K562 (cell line): ENCODE measurements at regions not wholly inside any gene's neighbourhood (a gene's known extent, or its start where the extent isn't known, plus 50 kb on each side); places are given as distances from the start of the nearest gene placed in this dataset.

Experiments
- ATAC-seq: fragments of 200-7000 bp; cut with Tn5 transposase; 3 replicates; pipeline ENCODE4 v1.9.1; 2020; ENCODE audit warnings: moderate library complexity
- BruUV-seq: library from RNA; stranded (reverse); fragments of 400-500 nt; replicated peaks from 2 replicates; lab custom pipeline; 2021; lab: Mats Ljungman, UMichigan
- CTCF ChIA-PET: fragments of 300-600 bp; formaldehyde crosslinking; extraction: SDS; loops from one replicate; lab custom pipeline; 2021; ENCODE audit warnings: low intra/inter-chr PET ratio; lab: Yijun Ruan, JAX
- POLR2A ChIA-PET: fragments of 300-600, 350-650 bp; sonication (Branson Sonifier 250); formaldehyde crosslinking; extraction: SDS; loops from one replicate; lab custom pipeline; 2021; ENCODE audit warnings: antibody characterized with exemption, inconsistent platforms; lab: Yijun Ruan, JAX
- DNase-seq, 4 experiments: peaks; one replicate each; pipeline versions ENCODE4 v3.0.0 to v3.0.0-alpha.2; 2011 to 2018; ENCODE audit warnings: low spot score in 3 of 4, mixed read lengths in 3 of 4; ENCODE audit errors: extremely low read depth in 1 of 4
- FAIRE-seq: peaks from 2 replicates; lab custom pipeline; 2011; peaks lifted over from hg19 to GRCh38; lab: Jason Lieb, UNC
- H2AFZ ChIP-seq: 2 replicates; pipeline ENCODE4 v1.6.0; 2011; ENCODE audit warnings: low read depth, low read length, control low read depth, inconsistent platforms
- H3K27ac ChIP-seq: fragments of 200-600 bp; 3 replicates; pipeline ENCODE4 v1.8.0; 2011; ENCODE audit warnings: low read depth, mild to moderate bottlenecking, control low read depth, inconsistent platforms, low read length, moderate library complexity, mixed read lengths; ENCODE audit errors: extremely low read depth
- H3K27me3 ChIP-seq, 2 experiments: fragments of 300-600 bp in 1 of 2; 2 replicates in 1 of 2; 3 replicates in 1 of 2; pipeline versions ENCODE4 v1.6.0 to v1.8.0; 2011; ENCODE audit warnings: inconsistent platforms in 2 of 2, low read length in 2 of 2, mild to moderate bottlenecking in 1 of 2, mixed read lengths in 1 of 2, moderate library complexity in 1 of 2; ENCODE audit not compliant: control insufficient read depth in 2 of 2, insufficient read depth in 2 of 2
- H3K36me3 ChIP-seq: fragments of 300-600 bp; 3 replicates; pipeline ENCODE4 v1.8.0; 2011; ENCODE audit warnings: mild to moderate bottlenecking, low read length, inconsistent platforms; ENCODE audit not compliant: control insufficient read depth, insufficient read depth
- H3K4me1 ChIP-seq, 2 experiments: fragments of 200-600 bp in 1 of 2; replicated peaks in 1 of 2; 2 replicates in 1 of 2; 3 replicates in 1 of 2; pipeline versions ENCODE4 v1.5.1 to v1.8.0; 2011; ENCODE audit warnings: inconsistent platforms in 2 of 2, low read length in 2 of 2, mild to moderate bottlenecking in 1 of 2, mixed read lengths in 1 of 2, moderate library complexity in 1 of 2; ENCODE audit not compliant: control insufficient read depth in 2 of 2, insufficient read depth in 2 of 2
- H3K4me2 ChIP-seq: 2 replicates; pipeline ENCODE4 v1.6.1; 2011; ENCODE audit warnings: low read length, control low read depth, inconsistent platforms, mixed read lengths; ENCODE audit not compliant: insufficient read depth
- H3K4me3 ChIP-seq: fragments of 200-600 bp; sonication (generic), shearing (Covaris generic); 2 replicates; pipeline ENCODE4 v1.5.1; 2016; ENCODE audit warnings: control low read depth, inconsistent platforms
- H3K79me2 ChIP-seq: fragments of 200-600 bp; 3 replicates; pipeline ENCODE4 v1.8.0; 2011; ENCODE audit warnings: low read length, inconsistent platforms; ENCODE audit not compliant: control insufficient read depth, insufficient read depth
- H3K9ac ChIP-seq, 2 experiments: 2 replicates each; pipeline versions ENCODE4 v1.6.0 to v1.6.1; 2011; ENCODE audit warnings: low read depth in 2 of 2, low read length in 2 of 2, control low read depth in 1 of 2, inconsistent platforms in 1 of 2, mild to moderate bottlenecking in 1 of 2, mixed read lengths in 1 of 2; ENCODE audit not compliant: insufficient read depth in 1 of 2
- H3K9me1 ChIP-seq: one replicate; pipeline ENCODE4 v1.6.0; 2011; ENCODE audit warnings: inconsistent platforms, mild to moderate bottlenecking, low read length, moderate library complexity; ENCODE audit not compliant: control insufficient read depth, insufficient read depth
- H3K9me3 ChIP-seq: replicated peaks from 2 replicates; pipeline ENCODE4 v1.5.1; 2011; ENCODE audit warnings: low read depth, low read length, inconsistent platforms; ENCODE audit not compliant: control insufficient read depth, insufficient read depth
- H4K20me1 ChIP-seq: replicated peaks from 2 replicates; pipeline ENCODE4 v1.6.1; 2011; ENCODE audit warnings: low read length, inconsistent platforms, mixed read lengths; ENCODE audit not compliant: control insufficient read depth, insufficient read depth
- ELK3 ChIP-seq: fragments of 450-650 bp; formaldehyde crosslinking; IDR thresholded peaks from 2 replicates; pipeline ENCODE4 v1.4.0; 2020; ENCODE audit warnings: mild to moderate bottlenecking
- GABPB1 ChIP-seq: sonication (generic); formaldehyde crosslinking; IDR thresholded peaks from 2 replicates; pipeline ENCODE4 v1.8.0; 2022; ENCODE audit warnings: mild to moderate bottlenecking, missing genetic modification reagents
- IFI16 ChIP-seq: fragments of 250-450 bp; sonication (Bioruptor Pico); IDR thresholded peaks from 2 replicates; pipeline ENCODE4 v2.1.2; 2022; ENCODE audit warnings: mild to moderate bottlenecking, inconsistent platforms
- MYNN ChIP-seq, 2 experiments: sonication (generic); formaldehyde crosslinking in 1 of 2; IDR thresholded peaks; 2 replicates each; pipeline versions ENCODE4 v1.5.0 to v1.6.1; 2016 to 2020; ENCODE audit warnings: antibody characterized with exemption in 1 of 2, missing genetic modification reagents in 1 of 2
- NCOA4 ChIP-seq: fragments of 450-650 bp; IDR thresholded peaks from 2 replicates; pipeline ENCODE4 v1.6.1; 2018; ENCODE audit warnings: mild to moderate bottlenecking; ENCODE audit not compliant: partially characterized antibody
- PHTF2 ChIP-seq: fragments of 250-450 bp; sonication (Bioruptor Pico); IDR thresholded peaks from 2 replicates; pipeline ENCODE4 v1.5.0; 2021; ENCODE audit warnings: mild to moderate bottlenecking
- STAT5A ChIP-seq: IDR thresholded peaks from 2 replicates; pipeline ENCODE4 v1.6.1; 2012; ENCODE audit warnings: low read length, inconsistent platforms, borderline replicate concordance
- TSHZ1 ChIP-seq: fragments of 250-450 bp; sonication (Bioruptor Pico); IDR thresholded peaks from 2 replicates; pipeline ENCODE4 v1.4.0; 2020; ENCODE audit warnings: mild to moderate bottlenecking, moderate library complexity
- USF2 ChIP-seq: sonication (generic); formaldehyde crosslinking; IDR thresholded peaks from 2 replicates; pipeline ENCODE4 v1.5.0; 2020; ENCODE audit warnings: missing genetic modification reagents
- ZBTB11 ChIP-seq, 3 experiments: fragments of 200-800 bp in 1 of 3; fragments of 250-450 bp in 1 of 3; fragments of 450-650 bp in 1 of 3; sonication (Bioruptor Pico) in 1 of 3; sonication (Bioruptor generic) in 1 of 3; formaldehyde crosslinking in 1 of 3; IDR thresholded peaks; 2 replicates each; pipeline versions ENCODE4 v1.6.1 to v1.8.0; 2016 to 2022; ENCODE audit warnings: mild to moderate bottlenecking in 2 of 3, missing genetic modification characterization in 2 of 3, missing compliant biosample characterization in 1 of 3, moderate library complexity in 1 of 3
- ZBTB8A ChIP-seq: fragments of 450-650 bp; IDR thresholded peaks from 2 replicates; pipeline ENCODE4 v1.6.1; 2018; ENCODE audit warnings: mild to moderate bottlenecking, moderate library complexity; ENCODE audit not compliant: partially characterized antibody
- ZNF143 ChIP-seq: sonication (generic); formaldehyde crosslinking; IDR thresholded peaks from 2 replicates; pipeline ENCODE4 v1.9.0; 2022; ENCODE audit warnings: mild to moderate bottlenecking, missing genetic modification reagents
- ZNF79 ChIP-seq: fragments of 250-450 bp; sonication (Bioruptor Pico); IDR thresholded peaks from 2 replicates; pipeline ENCODE4 v1.4.0; 2020; ENCODE audit warnings: low read depth, mild to moderate bottlenecking, moderate library complexity
- WGBS: fragments of 100-300 bp; shearing (Covaris generic); methylation state at CpG from one replicate; pipeline ENCODE4 v1.1.6; 2016; ENCODE audit warnings: low coverage, mixed read lengths; ENCODE audit not compliant: insufficient coverage; ENCODE audit errors: missing lambda C conversion rate; 5-methylcytosine and 5-hydroxymethylcytosine counted together
- in situ Hi-C: fragments of 300-500 bp; cut with MboI; formaldehyde crosslinking; loops from 4 replicates; pipeline ENCODE4 v1.15.0; 2018; ENCODE audit warnings: inconsistent platforms, mixed read lengths
- intact Hi-C: fragments of 100-400 bp; cut with micrococcal nuclease; formaldehyde crosslinking; loops from 2 replicates; pipeline ENCODE4 v1.14.2; 2022

GRCh38 chr6:71665931-71666330, 220.4 kb upstream of the RIMS1 start (continued):
- TF ChIP-seq MYNN (IDR thresholded peaks at IDR 0.05), result no peak
- TF ChIP-seq MYNN (CRISPR knock-in tag; IDR thresholded peaks at IDR 0.05), result no peak
- no peak for TF ChIP-seq TSHZ1 (CRISPR knock-in tag)
- no peak for TF ChIP-seq PHTF2 (CRISPR knock-in tag)
- TF ChIP-seq, all 486 proteins: peak for 0

- Histone ChIP-seq H3K4me3 (no peak overlapping the region), H3K36me3 (no peaks in the 10 kb centered on the region), H3K4me2 (no peak overlapping the region), H3K27ac (no peak overlapping the region), H3K9ac (no peak overlapping the region), H3K9me1 (no peaks in the 10 kb centered on the region), H3K9me3 (no peaks in the 10 kb centered on the region), H4K20me1 (no peaks in the 10 kb centered on the region), H3K4me1 (no peaks in the 10 kb centered on the region), H2AFZ (no peak overlapping the region), H3K27me3 (no peaks in the 10 kb centered on the region), H3K79me2 (no peaks in the 10 kb centered on the region)
- FAIRE-seq (no peak), DNase-seq (no peak), ATAC-seq (no peak)
- intact Hi-C loops (no loop called here), in situ Hi-C loops (no loop called here)
- BruUV-seq, result no TSS peak
- 0% methylated on average over 2 of the region's 2 CpGs for WGBS
- CTCF ChIA-PET, result no interaction called here
- POLR2A ChIA-PET, result no interaction called here
- TF ChIP-seq ZBTB8A (no peak), ZNF143 (no peak), IFI16 (CRISPR knock-in tag) (no peak), STAT5A (no peak), ELK3 (CRISPR knock-in tag) (no peak), ZBTB11 (CRISPR knock-in tag; IDR thresholded peaks at IDR 0.05) (no peak), ZNF79 (CRISPR knock-in tag) (no peak), USF2 (CRISPR knock-in tag) (no peak), NCOA4 (no peak), GABPB1 (CRISPR knock-in tag) (no peak)
These were observed 213.5 kb upstream of the RIMS1 start for GRCh38 chr6:71672876-71673275.
